ENCODE measurements at regions not wholly inside any gene's neighbourhood (a gene's known extent, or its start where the extent isn't known, plus 50 kb on each side); places are given as distances from the start of the nearest gene placed in this dataset.

GRCh38 chr4:71275004-71275403 is 63.8 kb upstream of the SLC4A4 start:
- ChIA-PET POLR2A (no interaction called here), CTCF (no interaction called here)
- H3K9me3 ChIP-seq: no peaks in the 10 kb centered on the region
- Mint-ChIP-seq H3K9me3 (ENCODE audit: unreplicated experiment) (no peaks in the 10 kb centered on the region), H3K27me3 (ENCODE audit: insufficient read depth, unreplicated experiment) (peaks cover 3% of the 10 kb centered on the region), H3K4me3 (ENCODE audit: unreplicated experiment) (no peak overlapping the region), H3K4me1 (ENCODE audit: low read depth, unreplicated experiment) (no peaks in the 10 kb centered on the region), H3K36me3 (ENCODE audit: insufficient read depth, unreplicated experiment) (no peaks in the 10 kb centered on the region), H3K27ac (ENCODE audit: unreplicated experiment) (no peak overlapping the region)
- H3K27me3 ChIP-seq (replicated peaks; ENCODE audit: control insufficient read depth, insufficient read depth, low read length): no peaks in the 10 kb centered on the region
- TF ChIP-seq CTCF (IDR thresholded peaks at IDR 0.05; ENCODE audit: insufficient read depth in 1 of 2, low read depth in 1 of 2, low read length in 1 of 2, severe bottlenecking in 1 of 2, unreplicated experiment in 1 of 2): no peak
- H3K36me3 ChIP-seq (ENCODE audit: control insufficient read depth, insufficient read depth, low read length): no peaks in the 10 kb centered on the region
- H3K4me1 ChIP-seq: no peaks in the 10 kb centered on the region
- intact Hi-C loops (cut with micrococcal nuclease; ENCODE audit: unreplicated experiment): no loop called here
- H3K4me3 ChIP-seq (ENCODE audit: low read depth, low read length): no peak overlapping the region
- no peak for DNase-seq
- no TSS peak for BruUV-seq (replicated peaks)

GRCh38 chr4:71275570-71275969 is 63.2 kb upstream of the SLC4A4 start:
- DNase-seq: no peak
- H3K27me3 ChIP-seq (replicated peaks; ENCODE audit: control insufficient read depth, insufficient read depth, low read length): no peaks in the 10 kb centered on the region
- H3K9me3 ChIP-seq: no peaks in the 10 kb centered on the region
- H3K4me1 ChIP-seq: no peaks in the 10 kb centered on the region
- CTCF ChIA-PET: no interaction called here
- peaks cover 3% of the 10 kb centered on the region for H3K27me3 Mint-ChIP-seq (ENCODE audit: insufficient read depth, unreplicated experiment)
- POLR2A ChIA-PET: no interaction called here
- BruUV-seq (replicated peaks): no TSS peak
- no peaks in the 10 kb centered on the region for H3K36me3 Mint-ChIP-seq (ENCODE audit: insufficient read depth, unreplicated experiment)
- no peak for TF ChIP-seq CTCF (IDR thresholded peaks at IDR 0.05; ENCODE audit: insufficient read depth in 1 of 2, low read depth in 1 of 2, low read length in 1 of 2, severe bottlenecking in 1 of 2, unreplicated experiment in 1 of 2)
- no peaks in the 10 kb centered on the region for H3K36me3 ChIP-seq (ENCODE audit: control insufficient read depth, insufficient read depth, low read length)
- H3K27ac Mint-ChIP-seq (ENCODE audit: unreplicated experiment): no peak overlapping the region
- no peaks in the 10 kb centered on the region for H3K4me1 Mint-ChIP-seq (ENCODE audit: low read depth, unreplicated experiment)
- no peak overlapping the region for H3K4me3 ChIP-seq (ENCODE audit: low read depth, low read length)
- no peaks in the 10 kb centered on the region for H3K9me3 Mint-ChIP-seq (ENCODE audit: unreplicated experiment)
- H3K4me3 Mint-ChIP-seq (ENCODE audit: unreplicated experiment): no peak overlapping the region
- intact Hi-C loops (cut with micrococcal nuclease; ENCODE audit: unreplicated experiment): no loop called here

- H3K9me3 Mint-ChIP-seq (ENCODE audit: unreplicated experiment): no peaks in the 10 kb centered on the region
Observed at GRCh38 chr4:71277353-71277752, 61.5 kb upstream of the SLC4A4 start.

More at GRCh38 chr4:71277353-71277752, 61.5 kb upstream of the SLC4A4 start:
- no peak for DNase-seq
- TF ChIP-seq CTCF (IDR thresholded peaks at IDR 0.05; ENCODE audit: insufficient read depth in 1 of 2, low read depth in 1 of 2, low read length in 1 of 2, severe bottlenecking in 1 of 2, unreplicated experiment in 1 of 2): no peak
- Mint-ChIP-seq H3K4me1 (ENCODE audit: low read depth, unreplicated experiment) (no peaks in the 10 kb centered on the region), H3K36me3 (ENCODE audit: insufficient read depth, unreplicated experiment) (no peaks in the 10 kb centered on the region), H3K27ac (ENCODE audit: unreplicated experiment) (no peak overlapping the region), H3K4me3 (ENCODE audit: unreplicated experiment) (no peak overlapping the region), H3K27me3 (ENCODE audit: insufficient read depth, unreplicated experiment) (peaks cover 3% of the 10 kb centered on the region)
- H3K9me3 ChIP-seq: no peaks in the 10 kb centered on the region
- ChIA-PET POLR2A (no interaction called here), CTCF (no interaction called here)
- no peaks in the 10 kb centered on the region for H3K4me1 ChIP-seq
- H3K36me3 ChIP-seq (ENCODE audit: control insufficient read depth, insufficient read depth, low read length): no peaks in the 10 kb centered on the region
- H3K27me3 ChIP-seq (replicated peaks; ENCODE audit: control insufficient read depth, insufficient read depth, low read length): no peaks in the 10 kb centered on the region
- no peak overlapping the region for H3K4me3 ChIP-seq (ENCODE audit: low read depth, low read length)
- intact Hi-C loops (cut with micrococcal nuclease; ENCODE audit: unreplicated experiment): no loop called here
- no TSS peak for BruUV-seq (replicated peaks)
